ENCODE measurements at regions not wholly inside any gene's neighbourhood (a gene's known extent, or its start where the extent isn't known, plus 50 kb on each side); places are given as distances from the start of the nearest gene placed in this dataset. TPM values are rescaled to one million over a fixed set of nuclear protein-coding genes. Genes with fewer than 3 reads are reported as not detected.

Small RNA genes lying in the stretch of these regions (small RNA-seq; reads per million reads assigned to genes)
- not detected for gene HIGD1AP2
- gene RNU6-67P, result not detected
- not detected for gene RNU6-77P

All from skeletal muscle satellite cell (primary cell).